Spinal cord (tissue), 9 donors: ENCODE measurements at regions not wholly inside any gene's neighbourhood (a gene's known extent, or its start where the extent isn't known, plus 50 kb on each side); places are given as distances from the start of the nearest gene placed in this dataset.
A peak's percentile ranks its signal among the peaks of the same experiment; 100 is the strongest.

ENCODE experiments used
- DNase-seq, 6 donors: peaks; one replicate each; pipeline versions ENCODE4 v3.0.0 to v3.0.0-alpha.2; 2013 to 2015; ENCODE audit warnings: low spot score in 6 of 6, low read depth in 4 of 6
- H3K27ac ChIP-seq: one replicate; pipeline ENCODE4 v1.5.1; 2013; ENCODE audit warnings: low read depth, low read length, control low read depth
- H3K27me3 ChIP-seq: one replicate; pipeline ENCODE4 v1.6.1; 2013; ENCODE audit warnings: low read length; ENCODE audit not compliant: control insufficient read depth, insufficient read depth
- H3K36me3 ChIP-seq: one replicate; pipeline ENCODE4 v1.6.1; 2013; ENCODE audit warnings: low read length; ENCODE audit not compliant: control insufficient read depth, insufficient read depth
- H3K4me1 ChIP-seq: one replicate; pipeline ENCODE4 v1.6.1; 2013; ENCODE audit warnings: low read length; ENCODE audit not compliant: control insufficient read depth, insufficient read depth
- H3K4me3 ChIP-seq: one replicate; pipeline ENCODE4 v1.5.1; 2013; ENCODE audit warnings: low read depth, low read length, control low read depth
- H3K9me3 ChIP-seq: one replicate; pipeline ENCODE4 v1.6.1; 2013; ENCODE audit warnings: low read length; ENCODE audit not compliant: control insufficient read depth, insufficient read depth
- WGBS: methylation state at CpG from one replicate; pipeline ENCODE4 v1.1.5; 2013; ENCODE audit warnings: missing lambda C conversion rate; ENCODE audit not compliant: insufficient coverage; 5-methylcytosine and 5-hydroxymethylcytosine counted together
- donor health status: healthy.

DNA sequence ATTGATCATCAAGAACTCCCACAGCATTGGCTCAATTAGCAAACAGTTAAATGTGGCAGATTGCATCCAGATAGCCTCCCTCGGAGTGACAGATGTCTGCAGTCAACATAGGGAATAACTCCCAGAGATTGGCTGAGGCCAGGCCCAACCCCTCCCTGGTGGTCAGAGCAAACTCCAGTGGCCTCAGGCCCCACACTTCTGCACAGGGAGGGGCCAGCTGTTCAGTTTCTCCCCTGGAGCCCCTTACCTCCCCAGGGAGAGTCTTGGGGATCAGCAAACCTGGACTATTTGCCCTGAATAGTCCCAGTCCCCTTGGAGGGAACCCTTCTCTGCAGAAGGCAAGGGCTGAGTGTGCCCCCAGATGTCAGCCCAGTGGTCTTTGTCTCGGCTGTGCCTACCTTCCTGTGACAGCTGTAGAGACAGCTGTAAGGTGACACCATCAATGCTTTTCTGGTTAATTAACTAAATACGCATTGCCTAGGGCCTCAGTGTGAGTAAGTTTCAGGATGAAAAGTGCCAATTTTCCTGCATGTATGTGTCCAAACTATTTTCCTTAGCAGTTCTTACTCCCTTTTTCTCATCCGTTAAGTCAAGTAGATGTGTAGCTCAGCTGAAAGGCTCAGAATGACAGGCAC is 102.7 kb upstream of the UQCRFS1 start:
- Histone ChIP-seq H3K36me3 (no peaks in the 10 kb centered on the region), H3K27ac (no peak overlapping the region), H3K4me1 (peaks cover 16% of the 10 kb centered on the region), H3K9me3 (no peaks in the 10 kb centered on the region), H3K4me3 (no peak overlapping the region), H3K27me3 (no peaks in the 10 kb centered on the region)
- peak in 1 of 6 donors; percentile 66 for DNase-seq
- WGBS: 62% methylated on average over 4 of the region's 4 CpGs

DNA sequence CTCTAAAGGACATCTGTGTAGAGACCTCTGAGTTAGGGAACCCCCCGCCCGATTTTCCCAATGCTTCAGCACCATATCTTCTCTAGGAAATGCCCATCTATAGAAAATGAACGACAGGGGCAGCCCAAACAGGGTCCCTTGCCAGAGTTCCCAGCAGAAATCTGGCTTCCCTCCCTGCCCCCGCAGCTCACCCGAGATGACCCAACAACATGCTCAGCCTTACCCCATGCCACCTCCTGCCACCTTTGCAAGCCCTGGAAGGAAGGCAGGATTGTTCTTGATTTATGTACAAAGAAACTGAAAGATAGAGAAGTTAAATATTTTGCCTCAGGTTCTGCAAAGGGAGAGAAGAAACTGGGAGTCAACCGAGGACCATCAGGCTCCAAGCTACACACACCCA is 105.6 kb upstream of the UQCRFS1 start:
- 89% methylated on average over 4 of the region's 6 CpGs for WGBS
- H3K27ac ChIP-seq: no peak overlapping the region
- DNase-seq: no peak

DNA sequence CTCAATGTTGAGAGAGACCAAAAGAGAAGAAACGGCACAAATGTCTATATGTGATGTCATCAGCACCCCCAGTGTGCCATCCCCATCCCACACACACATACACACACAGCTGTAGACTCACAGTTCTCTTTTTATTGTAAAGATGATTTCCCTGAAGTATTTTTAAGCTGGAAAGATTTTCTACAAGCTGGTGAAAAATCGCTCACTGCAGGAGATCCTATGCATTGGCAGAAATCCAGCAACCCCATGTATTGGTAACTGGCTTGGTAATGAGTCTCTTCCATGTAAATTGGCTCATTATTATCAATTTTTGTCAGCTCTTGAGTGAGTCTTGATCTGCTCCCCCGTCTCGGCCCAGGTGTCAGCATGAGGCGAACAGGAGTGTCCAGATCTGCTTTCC is 107.1 kb upstream of the UQCRFS1 start:
- Histone ChIP-seq H3K36me3 (no peaks in the 10 kb centered on the region), H3K27me3 (no peaks in the 10 kb centered on the region), H3K4me3 (no peak overlapping the region), H3K9me3 (no peaks in the 10 kb centered on the region), H3K27ac (no peak overlapping the region), H3K4me1 (peaks cover 13% of the 10 kb centered on the region)
- DNase-seq: peak in 4 of 6 donors; percentile 24 to 95 (median 44)
- no CpG with 5 or more reads among the region's 5 CpGs for WGBS

More for the DNA sequence above, 105.6 kb upstream of the UQCRFS1 start:
- no peaks in the 10 kb centered on the region for H3K27me3 ChIP-seq
- peaks cover 12% of the 10 kb centered on the region for H3K4me1 ChIP-seq
- H3K36me3 ChIP-seq: no peaks in the 10 kb centered on the region
- H3K4me3 ChIP-seq: no peak overlapping the region
- no peaks in the 10 kb centered on the region for H3K9me3 ChIP-seq

DNA sequence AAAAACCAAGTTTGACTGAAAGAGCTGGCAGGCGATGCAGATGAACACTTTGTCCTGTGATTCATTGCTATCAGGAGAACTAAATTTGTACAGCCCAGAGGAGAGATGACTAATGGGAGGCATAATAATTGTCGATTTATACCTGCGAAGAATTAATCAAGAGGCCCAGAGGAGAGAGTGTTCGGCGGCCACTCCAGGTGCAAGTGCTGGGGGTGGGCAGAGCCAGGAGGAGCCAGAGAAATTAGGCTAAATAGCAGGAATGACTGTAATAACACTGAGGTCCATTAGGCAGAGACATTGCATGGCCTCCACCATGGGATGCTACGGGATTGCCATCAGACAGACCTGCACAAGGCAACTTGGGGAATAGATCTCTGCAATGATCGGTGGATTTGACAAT is 107.7 kb upstream of the UQCRFS1 start:
- DNase-seq: no peak
- H3K27ac ChIP-seq: no peak overlapping the region
- 66% methylated on average over 7 of the region's 7 CpGs for WGBS
- no peaks in the 10 kb centered on the region for H3K36me3 ChIP-seq
- H3K4me1 ChIP-seq: peaks cover 11% of the 10 kb centered on the region
- H3K4me3 ChIP-seq: no peak overlapping the region
- no peaks in the 10 kb centered on the region for H3K9me3 ChIP-seq
- no peaks in the 10 kb centered on the region for H3K27me3 ChIP-seq

DNA sequence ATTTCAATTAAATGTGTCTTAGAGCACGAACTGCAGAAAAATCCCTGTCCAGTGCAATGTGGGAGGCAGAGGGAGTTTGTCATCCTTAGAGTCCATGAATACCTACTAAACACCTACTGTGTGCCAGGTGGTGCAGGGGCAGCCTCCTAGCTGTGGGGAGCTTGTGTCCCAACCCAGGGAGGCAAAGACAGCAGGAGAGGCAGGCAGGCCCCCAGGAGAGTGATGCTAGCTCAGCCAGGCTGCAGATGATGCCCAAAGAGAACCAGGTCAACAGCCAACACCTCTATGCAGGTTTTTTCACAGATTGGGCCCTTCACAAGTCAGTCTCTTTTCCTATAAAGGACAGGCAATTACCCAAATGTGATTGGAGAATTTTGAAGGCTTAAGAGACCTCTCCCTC is 108.2 kb upstream of the UQCRFS1 start:
- no peak for DNase-seq
- Histone ChIP-seq H3K9me3 (no peaks in the 10 kb centered on the region), H3K27ac (no peak overlapping the region), H3K27me3 (no peaks in the 10 kb centered on the region), H3K4me1 (peaks cover 9% of the 10 kb centered on the region), H3K4me3 (no peak overlapping the region), H3K36me3 (no peaks in the 10 kb centered on the region)
- WGBS: no CpG with 5 or more reads among the region's 1 CpG

DNA sequence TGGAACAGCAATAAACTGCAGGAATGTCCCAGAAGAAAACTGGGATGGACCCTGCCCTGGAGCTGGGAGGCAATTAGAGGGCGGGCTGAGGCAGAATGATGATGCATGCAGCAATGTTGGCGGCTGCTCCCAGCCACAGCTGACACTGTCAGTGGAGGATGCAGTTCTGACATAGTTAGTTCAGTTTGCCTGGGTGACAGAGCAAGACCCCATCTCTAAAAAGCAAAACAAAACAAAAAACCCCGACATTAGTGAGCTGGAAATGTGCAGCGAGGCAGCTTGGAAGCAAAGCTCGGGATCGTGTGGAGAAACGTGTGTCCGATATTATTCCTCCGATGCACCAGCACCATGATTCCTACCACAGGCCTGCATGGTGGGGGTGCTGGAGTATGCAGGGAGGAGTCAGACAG is 110.1 kb upstream of the UQCRFS1 start:
- H3K4me3 ChIP-seq: no peak overlapping the region
- H3K4me1 ChIP-seq: peaks cover 9% of the 10 kb centered on the region
- H3K36me3 ChIP-seq: no peaks in the 10 kb centered on the region
- H3K9me3 ChIP-seq: no peaks in the 10 kb centered on the region
- 73% methylated on average over 8 of the region's 9 CpGs for whole genome bisulfite sequencing
- no peak overlapping the region for H3K27ac ChIP-seq
- no peaks in the 10 kb centered on the region for H3K27me3 ChIP-seq
- no peak for DNase-seq

DNA sequence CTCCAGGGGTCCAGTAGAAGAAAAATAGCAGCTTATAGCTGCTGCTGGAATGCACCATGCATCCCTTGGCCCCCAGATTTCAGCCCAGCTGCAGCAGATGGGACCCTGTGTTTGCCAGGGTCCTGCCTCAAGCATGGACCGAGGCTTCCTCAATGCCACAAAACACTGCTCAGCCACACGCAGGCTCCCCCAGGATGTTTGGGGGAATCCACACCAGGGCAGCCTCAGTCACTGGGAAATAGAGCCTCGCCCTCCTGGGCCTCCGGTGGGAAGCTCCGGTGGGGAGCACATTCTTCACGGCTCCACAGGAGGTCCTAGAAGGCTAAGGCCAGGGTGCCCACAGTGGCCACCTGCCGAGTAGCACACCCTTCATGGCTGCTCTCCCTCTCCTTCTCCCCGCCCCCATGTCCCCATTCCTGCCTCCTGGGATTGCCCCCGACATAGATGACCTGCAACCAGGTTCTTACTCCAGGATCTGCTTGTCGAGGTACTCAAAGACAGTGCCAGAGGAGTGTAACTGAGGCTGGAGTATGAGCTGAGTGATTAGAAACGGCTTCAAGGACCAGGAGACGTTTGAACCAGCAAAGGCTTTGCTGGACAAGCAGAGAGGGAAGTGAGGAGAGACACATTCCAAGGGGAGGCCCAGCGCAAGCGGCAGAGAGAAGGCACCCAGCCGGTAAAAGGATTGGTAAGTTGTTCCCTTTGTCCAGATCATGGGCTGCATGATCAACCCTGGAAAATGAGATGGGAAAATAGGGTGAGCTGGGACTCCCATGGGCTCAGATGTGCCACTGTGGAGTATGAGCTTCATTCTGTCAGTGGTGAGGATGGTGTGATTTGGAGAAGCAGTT is 110.7 kb upstream of the UQCRFS1 start:
- DNase-seq: no peak
- 81% methylated on average over 15 of the region's 15 CpGs for WGBS
- Histone ChIP-seq H3K4me1 (peaks cover 9% of the 10 kb centered on the region), H3K4me3 (no peak overlapping the region), H3K27ac (no peak overlapping the region), H3K36me3 (no peaks in the 10 kb centered on the region), H3K27me3 (no peaks in the 10 kb centered on the region), H3K9me3 (no peaks in the 10 kb centered on the region)

DNA sequence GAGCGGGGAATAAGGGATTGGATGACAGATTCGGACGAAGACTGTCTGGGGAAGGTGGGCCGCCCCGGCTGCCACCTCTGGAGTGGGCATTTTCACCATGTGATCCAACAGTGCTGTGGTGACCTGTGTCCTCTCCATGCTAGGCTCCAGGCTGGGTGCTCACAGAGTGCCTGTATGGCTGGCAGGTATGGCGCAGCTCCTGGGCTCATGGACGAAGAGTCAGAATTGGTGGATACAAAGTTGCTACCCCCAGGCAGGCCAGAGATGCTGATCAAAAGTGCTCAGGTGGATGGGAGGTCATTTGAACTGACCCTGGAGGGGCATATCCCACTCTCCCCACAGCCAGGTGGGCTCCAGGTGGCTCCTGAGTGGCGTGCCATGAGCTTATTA is 111.3 kb upstream of the UQCRFS1 start:
- WGBS: 95% methylated on average over 6 of the region's 8 CpGs
- Histone ChIP-seq H3K27me3 (no peaks in the 10 kb centered on the region), H3K36me3 (no peaks in the 10 kb centered on the region), H3K4me1 (peaks cover 9% of the 10 kb centered on the region), H3K27ac (no peak overlapping the region), H3K4me3 (no peak overlapping the region), H3K9me3 (no peaks in the 10 kb centered on the region)
- no peak for DNase-seq

DNA sequence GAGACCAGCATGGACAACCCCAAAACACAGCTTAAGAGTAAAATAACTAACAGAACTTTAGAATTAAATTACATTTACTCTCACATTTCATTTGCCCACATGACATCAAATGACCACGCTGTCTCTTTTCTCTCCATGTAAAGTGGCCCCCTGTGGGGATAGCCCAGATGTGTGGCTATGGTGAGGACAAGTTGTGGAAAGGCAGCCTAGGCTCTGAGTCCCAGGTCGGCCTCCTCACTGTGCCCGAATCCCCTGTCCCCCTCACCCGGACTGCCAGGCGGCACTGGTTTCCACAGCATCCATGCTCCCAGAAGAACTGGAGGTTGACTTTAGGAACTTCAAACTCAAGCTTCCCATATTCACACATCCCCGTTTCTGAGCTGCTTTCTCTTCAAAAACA is 111.8 kb upstream of the UQCRFS1 start:
- Histone ChIP-seq H3K27me3 (no peaks in the 10 kb centered on the region), H3K27ac (no peak overlapping the region)
- 100% methylated on average over 1 of the region's 6 CpGs for WGBS

More for the DNA sequence above, 111.8 kb upstream of the UQCRFS1 start:
- Histone ChIP-seq H3K4me1 (peaks cover 9% of the 10 kb centered on the region), H3K4me3 (no peak overlapping the region), H3K9me3 (no peaks in the 10 kb centered on the region), H3K36me3 (no peaks in the 10 kb centered on the region)
- no peak for DNase-seq
